Femur (tissue), 1 donor: ENCODE measurements at regions not wholly inside any gene's neighbourhood (a gene's known extent, or its start where the extent isn't known, plus 50 kb on each side); places are given as distances from the start of the nearest gene placed in this dataset.
A peak's percentile ranks its signal among the peaks of the same experiment; 100 is the strongest.

Experiments used
- DNase-seq: peaks from one replicate; pipeline ENCODE4 v3.0.0-alpha.2; 2017

- no peak for DNase-seq
Measured at GRCh38 chr5:166163996-166164610, 2127.3 kb upstream of the WWC1 start.

GRCh38 chr5:166165596-166165995, 2125.8 kb upstream of the WWC1 start:
- no peak for DNase-seq

- no peak for DNase-seq
Measured at GRCh38 chr5:166166071-166166470, 2125.4 kb upstream of the WWC1 start.

- DNase-seq: no peak
Measured at GRCh38 chr5:166172597-166172996, 2118.8 kb upstream of the WWC1 start.

- peak; percentile 21 for DNase-seq
Measured at GRCh38 chr5:166178411-166179080, 2112.9 kb upstream of the WWC1 start.

GRCh38 chr5:166185185-166185584, 2106.3 kb upstream of the WWC1 start:
- no peak for DNase-seq

GRCh38 chr5:166188501-166189325, 2102.7 kb upstream of the WWC1 start:
- DNase-seq: no peak

- no peak for DNase-seq
Measured at GRCh38 chr5:166192696-166193095, 2098.7 kb upstream of the WWC1 start.

- DNase-seq: no peak
Measured at GRCh38 chr5:166195981-166196380, 2095.5 kb upstream of the WWC1 start.

- no peak for DNase-seq
Measured at GRCh38 chr5:166200532-166200931, 2090.9 kb upstream of the WWC1 start.

GRCh38 chr5:166211640-166212039, 2079.8 kb upstream of the WWC1 start:
- DNase-seq: no peak

GRCh38 chr5:166236327-166236726, 2055.1 kb upstream of the WWC1 start:
- no peak for DNase-seq

- DNase-seq: no peak
Measured at GRCh38 chr5:166240705-166241104, 2050.7 kb upstream of the WWC1 start.

GRCh38 chr5:166245556-166245955, 2045.9 kb upstream of the WWC1 start:
- DNase-seq: no peak

GRCh38 chr5:166251786-166252185, 2039.7 kb upstream of the WWC1 start:
- no peak for DNase-seq

- DNase-seq: no peak
Measured at GRCh38 chr5:166257661-166258060, 2033.8 kb upstream of the WWC1 start.

GRCh38 chr5:166262395-166262794, 2029.0 kb upstream of the WWC1 start:
- no peak for DNase-seq

- no peak for DNase-seq
Measured at GRCh38 chr5:166267907-166268306, 2023.5 kb upstream of the WWC1 start.

GRCh38 chr5:166270712-166271111, 2020.7 kb upstream of the WWC1 start:
- no peak for DNase-seq

GRCh38 chr5:166276006-166276405, 2015.4 kb upstream of the WWC1 start:
- no peak for DNase-seq

- no peak for DNase-seq
Measured at GRCh38 chr5:166279828-166280227, 2011.6 kb upstream of the WWC1 start.

GRCh38 chr5:166281433-166281832, 2010.0 kb upstream of the WWC1 start:
- DNase-seq: no peak

- no peak for DNase-seq
Measured at GRCh38 chr5:166282939-166283338, 2008.5 kb upstream of the WWC1 start.

- no peak for DNase-seq
Measured at GRCh38 chr5:166285361-166285760, 2006.1 kb upstream of the WWC1 start.
